Body of pancreas (tissue), 4 donors: ENCODE measurements at regions not wholly inside any gene's neighbourhood (a gene's known extent, or its start where the extent isn't known, plus 50 kb on each side); places are given as distances from the start of the nearest gene placed in this dataset.

Experiments used
- POLR2A ChIP-seq, 3 donors: fragments of 450-650 bp; IDR thresholded peaks; one replicate each; pipeline ENCODE4 v1.6.1; 2016; ENCODE audit warnings: antibody characterized with exemption in 3 of 3, mild to moderate bottlenecking in 2 of 3
- TF ChIP-seq, protein P1 (sequence below), 7 experiments: fragments of 450-650 bp in 4 of 7; fragments of 200-600 bp in 3 of 7; sonication (generic) in 3 of 7; IDR thresholded peaks; one replicate each; pipeline ENCODE4 v1.5.1; 2016 to 2019; ENCODE audit warnings: antibody characterized with exemption in 7 of 7

DNA sequence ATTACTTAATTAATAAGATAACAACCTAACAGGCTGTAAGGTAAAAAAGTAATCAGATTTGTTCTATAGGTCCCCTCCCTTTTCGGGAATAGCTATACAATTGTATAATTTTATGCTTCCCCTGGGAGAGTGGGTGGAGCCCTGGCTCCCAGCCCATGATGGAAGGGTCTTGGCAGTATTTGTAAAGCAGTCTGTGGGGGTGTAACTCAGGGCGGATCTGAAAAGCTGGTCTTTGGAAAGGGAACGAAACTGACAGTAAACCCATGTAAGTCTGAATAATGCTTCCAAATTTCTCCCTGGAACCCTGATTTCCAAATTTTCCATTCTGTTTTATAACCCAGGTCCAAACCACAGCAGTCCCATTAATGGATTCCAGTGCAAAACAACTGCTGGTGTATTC, 110.4 kb downstream of the DAD1 start:
- TF ChIP-seq POLR2A (IDR thresholded peaks at IDR 0.05), result no peak
- TF ChIP-seq, protein P1, sequence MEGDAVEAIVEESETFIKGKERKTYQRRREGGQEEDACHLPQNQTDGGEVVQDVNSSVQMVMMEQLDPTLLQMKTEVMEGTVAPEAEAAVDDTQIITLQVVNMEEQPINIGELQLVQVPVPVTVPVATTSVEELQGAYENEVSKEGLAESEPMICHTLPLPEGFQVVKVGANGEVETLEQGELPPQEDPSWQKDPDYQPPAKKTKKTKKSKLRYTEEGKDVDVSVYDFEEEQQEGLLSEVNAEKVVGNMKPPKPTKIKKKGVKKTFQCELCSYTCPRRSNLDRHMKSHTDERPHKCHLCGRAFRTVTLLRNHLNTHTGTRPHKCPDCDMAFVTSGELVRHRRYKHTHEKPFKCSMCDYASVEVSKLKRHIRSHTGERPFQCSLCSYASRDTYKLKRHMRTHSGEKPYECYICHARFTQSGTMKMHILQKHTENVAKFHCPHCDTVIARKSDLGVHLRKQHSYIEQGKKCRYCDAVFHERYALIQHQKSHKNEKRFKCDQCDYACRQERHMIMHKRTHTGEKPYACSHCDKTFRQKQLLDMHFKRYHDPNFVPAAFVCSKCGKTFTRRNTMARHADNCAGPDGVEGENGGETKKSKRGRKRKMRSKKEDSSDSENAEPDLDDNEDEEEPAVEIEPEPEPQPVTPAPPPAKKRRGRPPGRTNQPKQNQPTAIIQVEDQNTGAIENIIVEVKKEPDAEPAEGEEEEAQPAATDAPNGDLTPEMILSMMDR (IDR thresholded peaks at IDR 0.05), result no peak
